Esophagus squamous epithelium (tissue), 4 donors: ENCODE measurements at regions not wholly inside any gene's neighbourhood (a gene's known extent, or its start where the extent isn't known, plus 50 kb on each side); places are given as distances from the start of the nearest gene placed in this dataset.

Source experiments
- POLR2A ChIP-seq, 4 donors: fragments of 450-650 bp; IDR thresholded peaks; one replicate each; pipeline ENCODE4 v1.6.1; 2017; ENCODE audit warnings: antibody characterized with exemption in 4 of 4, mild to moderate bottlenecking in 4 of 4, moderate library complexity in 3 of 4
- TF ChIP-seq, protein P1 (sequence below), 6 experiments: fragments of 450-650 bp in 4 of 6; fragments of 200-600 bp in 2 of 6; sonication (generic) in 2 of 6; IDR thresholded peaks; one replicate each; pipeline ENCODE4 v1.5.1; 2016 to 2019; ENCODE audit warnings: antibody characterized with exemption in 6 of 6, mild to moderate bottlenecking in 4 of 6, moderate library complexity in 4 of 6

DNA sequence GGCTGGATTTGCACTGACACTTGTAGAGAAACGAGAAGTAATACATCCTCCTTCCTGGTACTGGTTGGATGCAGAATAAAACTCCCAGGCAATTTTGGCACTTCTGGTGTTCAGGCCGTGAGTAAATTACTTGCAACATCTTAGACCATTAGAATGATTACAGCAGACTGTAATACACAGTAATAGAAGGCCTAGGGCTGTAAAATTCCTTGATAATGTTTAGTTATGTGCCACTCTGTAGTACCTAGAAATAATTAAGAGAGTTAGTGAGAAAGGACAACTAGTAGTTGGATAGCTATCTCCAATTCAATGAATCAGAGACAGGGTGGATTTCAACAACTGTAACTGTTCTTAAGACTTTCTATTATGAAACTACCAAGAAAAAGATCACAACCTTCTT is 356.3 kb upstream of the SETBP1 start:
- TF ChIP-seq, protein P1, sequence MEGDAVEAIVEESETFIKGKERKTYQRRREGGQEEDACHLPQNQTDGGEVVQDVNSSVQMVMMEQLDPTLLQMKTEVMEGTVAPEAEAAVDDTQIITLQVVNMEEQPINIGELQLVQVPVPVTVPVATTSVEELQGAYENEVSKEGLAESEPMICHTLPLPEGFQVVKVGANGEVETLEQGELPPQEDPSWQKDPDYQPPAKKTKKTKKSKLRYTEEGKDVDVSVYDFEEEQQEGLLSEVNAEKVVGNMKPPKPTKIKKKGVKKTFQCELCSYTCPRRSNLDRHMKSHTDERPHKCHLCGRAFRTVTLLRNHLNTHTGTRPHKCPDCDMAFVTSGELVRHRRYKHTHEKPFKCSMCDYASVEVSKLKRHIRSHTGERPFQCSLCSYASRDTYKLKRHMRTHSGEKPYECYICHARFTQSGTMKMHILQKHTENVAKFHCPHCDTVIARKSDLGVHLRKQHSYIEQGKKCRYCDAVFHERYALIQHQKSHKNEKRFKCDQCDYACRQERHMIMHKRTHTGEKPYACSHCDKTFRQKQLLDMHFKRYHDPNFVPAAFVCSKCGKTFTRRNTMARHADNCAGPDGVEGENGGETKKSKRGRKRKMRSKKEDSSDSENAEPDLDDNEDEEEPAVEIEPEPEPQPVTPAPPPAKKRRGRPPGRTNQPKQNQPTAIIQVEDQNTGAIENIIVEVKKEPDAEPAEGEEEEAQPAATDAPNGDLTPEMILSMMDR (IDR thresholded peaks at IDR 0.05): no peak
- no peak for TF ChIP-seq POLR2A (IDR thresholded peaks at IDR 0.05)
